ENCODE measurements at regions not wholly inside any gene's neighbourhood (a gene's known extent, or its start where the extent isn't known, plus 50 kb on each side); places are given as distances from the start of the nearest gene placed in this dataset.

- Histone ChIP-seq H3K4me3 (no peak overlapping the region), H3K27me3 (no peaks in the 10 kb centered on the region), H3K9me3 (no peaks in the 10 kb centered on the region), H3K4me1 (peaks cover 0 to 19% (median 12%) of the 10 kb centered on the region in 4 donors), H3K36me3 (no peaks in the 10 kb centered on the region), H3K27ac (no peak overlapping the region)
- no peak for DNase-seq
- intact Hi-C loops (cut with DNase I), result no loop called here
- TF ChIP-seq POLR2AphosphoS5 (IDR thresholded peaks at IDR 0.05) (no peak), EP300 (IDR thresholded peaks at IDR 0.05) (no peak), POLR2A (IDR thresholded peaks at IDR 0.05) (no peak), CTCF (IDR thresholded peaks at IDR 0.05) (no peak)
- WGBS, 2 donors, result 11 to 48% methylated on average over 4 of the region's 4 CpGs
Measured at GRCh38 chr9:119009249-119009648, 360.0 kb downstream of the BRINP1 start.

- no peak for TF ChIP-seq POLR2AphosphoS5 (IDR thresholded peaks at IDR 0.05)
- TF ChIP-seq EP300 (IDR thresholded peaks at IDR 0.05), result no peak
- no peak for TF ChIP-seq POLR2A (IDR thresholded peaks at IDR 0.05)
- TF ChIP-seq CTCF (IDR thresholded peaks at IDR 0.05), result no peak
- 84 to 85% methylated on average over 9 of the region's 9 CpGs for WGBS, 2 donors
- H3K27me3 ChIP-seq, result no peaks in the 10 kb centered on the region
- intact Hi-C loops (cut with DNase I), result loop anchor here (10.0 kb wide), 1 partner anchor 355 kb away; no protein-coding TSS in a partner anchor
- peaks cover 0 to 10% (median 0%) of the 10 kb centered on the region in 4 donors for H3K4me1 ChIP-seq
- DNase-seq, result no peak
- H3K36me3 ChIP-seq, result no peaks in the 10 kb centered on the region
- H3K27ac ChIP-seq, result no peak overlapping the region
- H3K9me3 ChIP-seq, result no peaks in the 10 kb centered on the region
- no peak overlapping the region for H3K4me3 ChIP-seq
Measured at GRCh38 chr9:119020284-119020683, 349.0 kb downstream of the BRINP1 start.

GRCh38 chr9:119020730-119021333 is 348.4 kb downstream of the BRINP1 start:
- DNase-seq, result no peak
- no peak overlapping the region for H3K27ac ChIP-seq
- intact Hi-C loops (cut with DNase I), result loop anchor here (1.0 to 10.0 kb wide), 2 partner anchors 10 to 356 kb away; no protein-coding TSS in a partner anchor
- no peak for TF ChIP-seq POLR2AphosphoS5 (IDR thresholded peaks at IDR 0.05)
- TF ChIP-seq CTCF (IDR thresholded peaks at IDR 0.05), result no peak
- no peak for TF ChIP-seq EP300 (IDR thresholded peaks at IDR 0.05)
- TF ChIP-seq POLR2A (IDR thresholded peaks at IDR 0.05), result no peak
- peaks cover 0 to 13% (median 2%) of the 10 kb centered on the region in 4 donors for H3K4me1 ChIP-seq
- no peak overlapping the region for H3K4me3 ChIP-seq
- no peaks in the 10 kb centered on the region for H3K9me3 ChIP-seq
- no peaks in the 10 kb centered on the region for H3K27me3 ChIP-seq
- WGBS, 2 donors, result 61 to 65% methylated on average over 4 of the region's 4 CpGs
- no peaks in the 10 kb centered on the region for H3K36me3 ChIP-seq

GRCh38 chr9:119026120-119026519 is 343.1 kb downstream of the BRINP1 start:
- no peaks in the 10 kb centered on the region for H3K27me3 ChIP-seq
- peak overlapping the region; percentile 68 to 83 (median 78) for H3K27ac ChIP-seq
- peaks cover 0 to 32% (median 21%) of the 10 kb centered on the region in 4 donors for H3K4me1 ChIP-seq
- 69 to 71% methylated on average over 4 of the region's 4 CpGs for WGBS, 2 donors
- intact Hi-C loops (cut with DNase I), result loop anchor here (10.0 kb wide), 1 partner anchor 361 kb away; no protein-coding TSS in a partner anchor
- peak; percentile 69 for DNase-seq
- no peak for TF ChIP-seq POLR2AphosphoS5 (IDR thresholded peaks at IDR 0.05)
- TF ChIP-seq POLR2A (IDR thresholded peaks at IDR 0.05), result no peak
- TF ChIP-seq EP300 (IDR thresholded peaks at IDR 0.05), result no peak
- no peak for TF ChIP-seq CTCF (IDR thresholded peaks at IDR 0.05)
- no peaks in the 10 kb centered on the region for H3K9me3 ChIP-seq
- no peaks in the 10 kb centered on the region for H3K36me3 ChIP-seq
- H3K4me3 ChIP-seq, result no peak overlapping the region
